ENCODE measurements at regions not wholly inside any gene's neighbourhood (a gene's known extent, or its start where the extent isn't known, plus 50 kb on each side); places are given as distances from the start of the nearest gene placed in this dataset.

DNA sequence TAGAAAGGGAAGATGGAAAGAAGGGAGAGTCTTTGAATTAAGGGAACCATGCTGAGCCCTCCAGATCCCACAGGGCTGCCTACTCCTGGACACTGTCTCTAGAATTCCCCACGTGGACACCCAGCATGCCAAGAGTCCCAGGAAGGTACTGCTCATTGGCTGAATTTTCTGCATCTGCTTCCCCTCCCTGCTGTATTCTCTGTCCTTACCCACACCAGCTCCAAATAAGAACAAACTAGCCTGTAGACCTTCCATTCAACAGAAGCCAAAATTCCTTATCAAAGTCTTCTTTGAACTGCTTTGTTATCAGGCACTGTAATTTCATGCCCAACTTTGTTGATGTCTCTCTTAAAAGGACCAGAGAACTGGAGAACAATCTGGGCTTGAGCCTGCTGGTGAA, 305.9 kb upstream of the ARGLU1 start:
- Histone ChIP-seq H3K36me3 (no peaks in the 10 kb centered on the region), H3K4me1 (no peaks in the 10 kb centered on the region), H3K4me3 (no peak overlapping the region), H3K27me3 (no peaks in the 10 kb centered on the region), H3K9me3 (no peaks in the 10 kb centered on the region), H3K27ac (no peak overlapping the region)
- intact Hi-C loops (cut with DNase I) = no loop called here
- 36 to 58% methylated on average over 1 of the region's 1 CpG for WGBS, 2 donors
- no peak for DNase-seq
- TF ChIP-seq, protein P1, sequence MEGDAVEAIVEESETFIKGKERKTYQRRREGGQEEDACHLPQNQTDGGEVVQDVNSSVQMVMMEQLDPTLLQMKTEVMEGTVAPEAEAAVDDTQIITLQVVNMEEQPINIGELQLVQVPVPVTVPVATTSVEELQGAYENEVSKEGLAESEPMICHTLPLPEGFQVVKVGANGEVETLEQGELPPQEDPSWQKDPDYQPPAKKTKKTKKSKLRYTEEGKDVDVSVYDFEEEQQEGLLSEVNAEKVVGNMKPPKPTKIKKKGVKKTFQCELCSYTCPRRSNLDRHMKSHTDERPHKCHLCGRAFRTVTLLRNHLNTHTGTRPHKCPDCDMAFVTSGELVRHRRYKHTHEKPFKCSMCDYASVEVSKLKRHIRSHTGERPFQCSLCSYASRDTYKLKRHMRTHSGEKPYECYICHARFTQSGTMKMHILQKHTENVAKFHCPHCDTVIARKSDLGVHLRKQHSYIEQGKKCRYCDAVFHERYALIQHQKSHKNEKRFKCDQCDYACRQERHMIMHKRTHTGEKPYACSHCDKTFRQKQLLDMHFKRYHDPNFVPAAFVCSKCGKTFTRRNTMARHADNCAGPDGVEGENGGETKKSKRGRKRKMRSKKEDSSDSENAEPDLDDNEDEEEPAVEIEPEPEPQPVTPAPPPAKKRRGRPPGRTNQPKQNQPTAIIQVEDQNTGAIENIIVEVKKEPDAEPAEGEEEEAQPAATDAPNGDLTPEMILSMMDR (IDR thresholded peaks at IDR 0.05) = no peak
- TF ChIP-seq POLR2A (IDR thresholded peaks at IDR 0.05) = no peak

DNA sequence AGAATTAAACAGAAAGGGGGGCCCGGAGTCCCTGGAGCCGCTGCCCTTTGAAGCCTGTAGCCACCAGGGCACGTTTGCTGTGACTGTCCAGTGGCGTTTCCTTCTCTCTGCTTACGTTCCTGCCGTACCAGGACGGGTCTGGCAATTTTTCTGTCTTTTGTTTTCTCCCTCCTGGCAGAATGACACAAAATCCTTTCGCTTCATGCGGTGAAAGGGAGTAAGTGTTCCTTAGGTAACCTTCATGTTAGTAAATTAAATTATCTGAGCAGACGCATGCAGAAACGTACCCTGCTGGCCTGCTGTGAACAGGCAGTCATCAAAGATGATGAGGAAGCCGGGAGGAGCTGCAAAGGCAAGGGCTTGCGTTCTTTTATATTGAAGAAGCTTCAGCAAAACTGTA, 299.3 kb upstream of the ARGLU1 start:
- WGBS, 2 donors = 5 to 7% methylated on average over 13 of the region's 13 CpGs
- no peak for DNase-seq
- H3K27me3 ChIP-seq = no peaks in the 10 kb centered on the region
- peak overlapping the region in 3 of 4 donors; percentile 11 to 40 (median 27) for H3K4me3 ChIP-seq
- H3K9me3 ChIP-seq = no peaks in the 10 kb centered on the region
- H3K36me3 ChIP-seq = no peaks in the 10 kb centered on the region
- intact Hi-C loops (cut with DNase I) = no loop called here
- no peak overlapping the region for H3K27ac ChIP-seq
- no peak for TF ChIP-seq POLR2A (IDR thresholded peaks at IDR 0.05)
- TF ChIP-seq, protein P1 (IDR thresholded peaks at IDR 0.05) = peak in 4 of 6 experiments; percentile 11 to 23 (median 14)
- peaks cover 0 to 9% (median 0%) of the 10 kb centered on the region in 3 donors for H3K4me1 ChIP-seq

DNA sequence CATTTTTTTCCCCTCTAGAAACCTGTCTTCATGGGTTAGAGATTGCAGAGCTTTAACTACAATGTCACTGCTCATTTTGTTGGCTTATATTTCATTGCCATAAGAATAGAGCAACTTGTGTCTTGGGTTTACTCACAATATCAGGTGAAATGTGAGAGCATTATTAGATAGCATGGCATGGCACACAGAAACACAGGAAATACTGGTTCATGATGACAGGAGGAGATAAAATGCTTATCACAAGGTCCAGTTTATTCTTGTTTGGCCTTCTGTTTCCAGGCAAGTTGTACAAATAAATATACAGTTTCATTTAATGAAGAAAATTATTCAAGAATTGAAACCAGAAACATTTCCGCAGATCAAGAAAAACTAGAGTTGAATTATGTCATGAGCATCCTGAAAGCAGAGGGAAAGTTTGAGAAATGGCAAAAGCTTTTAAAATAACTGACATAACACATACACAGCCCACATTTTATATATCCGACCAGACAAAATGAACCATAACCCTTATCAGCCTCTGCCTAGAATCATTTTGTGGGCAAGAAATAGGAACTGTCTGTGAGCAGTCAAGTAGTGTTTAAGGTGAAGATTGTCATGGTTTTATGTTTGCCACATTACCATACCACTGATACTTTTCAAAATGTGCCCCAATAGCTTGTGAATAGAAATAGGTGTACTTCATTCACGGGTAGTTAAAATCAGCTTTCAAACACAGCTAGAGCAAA, 297.9 kb upstream of the ARGLU1 start:
- DNase-seq = no peak
- Histone ChIP-seq H3K27ac (no peak overlapping the region), H3K36me3 (no peaks in the 10 kb centered on the region), H3K9me3 (no peaks in the 10 kb centered on the region), H3K4me3 (no peak overlapping the region), H3K4me1 (peaks cover 0 to 9% (median 0%) of the 10 kb centered on the region in 3 donors), H3K27me3 (no peaks in the 10 kb centered on the region)
- intact Hi-C loops (cut with DNase I) = no loop called here
- TF ChIP-seq POLR2A (IDR thresholded peaks at IDR 0.05) = no peak
- TF ChIP-seq, protein P1 (IDR thresholded peaks at IDR 0.05) = no peak
- WGBS, 2 donors = 59 to 70% methylated on average over 3 of the region's 3 CpGs

DNA sequence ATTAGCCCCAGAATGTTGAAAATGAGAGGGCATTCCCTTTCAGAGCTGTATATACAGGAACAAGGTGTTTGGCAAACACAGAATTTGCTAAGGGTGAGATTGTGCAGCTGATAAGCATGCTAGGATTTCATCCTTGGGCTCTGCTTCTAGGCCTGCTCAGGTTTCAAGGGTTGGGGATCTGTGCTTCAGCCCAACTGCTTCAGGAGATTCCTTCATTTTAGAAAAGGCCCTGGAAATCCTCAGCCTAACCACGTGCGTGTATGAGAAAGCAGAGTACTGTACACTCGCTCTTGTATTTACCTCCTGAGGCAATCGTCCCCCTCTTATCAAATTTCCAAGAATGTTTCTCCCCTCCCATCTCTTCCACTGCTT, 291.6 kb upstream of the ARGLU1 start:
- intact Hi-C loops (cut with DNase I) = no loop called here

DNA sequence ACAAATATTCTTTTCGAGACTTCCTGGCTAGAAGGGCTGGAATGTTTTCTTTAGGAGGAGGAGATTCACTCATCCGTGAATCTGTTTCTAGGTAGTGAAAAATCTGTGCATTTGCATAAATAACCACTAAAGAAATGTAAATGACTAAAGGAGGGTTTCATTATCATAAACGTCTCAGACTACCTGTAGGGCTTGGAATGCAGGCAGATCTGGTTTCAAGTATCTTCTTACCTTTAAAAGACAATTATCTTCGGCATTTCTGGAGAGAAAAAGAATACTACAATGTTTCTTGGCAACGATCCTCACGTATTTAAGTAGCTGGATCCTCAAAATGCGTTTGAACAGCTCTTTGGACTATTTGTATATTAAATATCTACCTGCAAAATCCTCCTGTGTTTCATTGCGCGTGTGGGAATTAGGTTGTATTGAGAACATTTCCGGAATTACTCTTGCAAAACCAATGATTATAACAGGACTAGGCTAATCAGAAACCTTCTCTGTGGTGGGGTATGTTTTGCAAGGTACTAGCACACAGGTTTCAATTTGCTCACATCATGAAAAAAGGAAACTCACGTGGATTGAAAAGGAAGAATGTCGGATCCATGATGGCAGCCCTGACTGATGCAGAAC, 291.1 kb upstream of the ARGLU1 start:
- H3K27ac ChIP-seq = no peak overlapping the region
- H3K4me1 ChIP-seq = peaks cover 0 to 9% (median 0%) of the 10 kb centered on the region in 3 donors
- intact Hi-C loops (cut with DNase I) = no loop called here
- WGBS, 2 donors = 33 to 47% methylated on average over 12 of the region's 12 CpGs
- no peak for TF ChIP-seq POLR2A (IDR thresholded peaks at IDR 0.05)
- TF ChIP-seq, protein P1 (IDR thresholded peaks at IDR 0.05) = no peak
- no peaks in the 10 kb centered on the region for H3K27me3 ChIP-seq
- no peak overlapping the region for H3K4me3 ChIP-seq
- DNase-seq = no peak
- H3K36me3 ChIP-seq = no peaks in the 10 kb centered on the region
- H3K9me3 ChIP-seq = no peaks in the 10 kb centered on the region

More for the DNA sequence above, 291.6 kb upstream of the ARGLU1 start:
- Histone ChIP-seq H3K27ac (no peak overlapping the region), H3K4me1 (peaks cover 0 to 9% (median 0%) of the 10 kb centered on the region in 3 donors), H3K36me3 (no peaks in the 10 kb centered on the region), H3K27me3 (no peaks in the 10 kb centered on the region), H3K9me3 (no peaks in the 10 kb centered on the region), H3K4me3 (no peak overlapping the region)
- WGBS, 2 donors = 63 to 74% methylated on average over 4 of the region's 4 CpGs
- TF ChIP-seq, protein P1 (IDR thresholded peaks at IDR 0.05) = no peak
- TF ChIP-seq POLR2A (IDR thresholded peaks at IDR 0.05) = no peak
- DNase-seq = no peak
